Karpas-422 (cell line): ENCODE measurements at regions not wholly inside any gene's neighbourhood (a gene's known extent, or its start where the extent isn't known, plus 50 kb on each side); places are given as distances from the start of the nearest gene placed in this dataset.

Experiments used
- DNase-seq: peaks from one replicate; pipeline ENCODE4 v3.0.0-alpha.2; 2015
- H2AFZ ChIP-seq: fragments of 200-600 bp; sonication (generic); 2 replicates; pipeline ENCODE4 v1.6.1; 2014; ENCODE audit warnings: antibody characterized with exemption, low read length, mixed read lengths
- H3K27ac ChIP-seq: fragments of 200-600 bp; sonication (generic); 2 replicates; pipeline ENCODE4 v1.5.1; 2014; ENCODE audit warnings: mild to moderate bottlenecking, low read length, moderate library complexity
- H3K27me3 ChIP-seq: fragments of 200-600 bp; sonication (generic); 2 replicates; pipeline ENCODE4 v1.6.1; 2014; ENCODE audit warnings: low read length, mixed read lengths
- H3K36me3 ChIP-seq: fragments of 200-600 bp; sonication (generic); 2 replicates; pipeline ENCODE4 v1.6.1; 2014; ENCODE audit warnings: low read length, mixed read lengths; ENCODE audit not compliant: insufficient read depth
- H3K4me1 ChIP-seq: fragments of 200-600 bp; sonication (generic); 2 replicates; pipeline ENCODE4 v1.6.1; 2014; ENCODE audit warnings: mild to moderate bottlenecking, low read length, mixed read lengths
- H3K4me2 ChIP-seq: fragments of 200-600 bp; sonication (generic); 2 replicates; pipeline ENCODE4 v1.6.1; 2014; ENCODE audit warnings: low read length, low read depth, mild to moderate bottlenecking; ENCODE audit not compliant: poor library complexity, severe bottlenecking
- H3K4me3 ChIP-seq: fragments of 200-600 bp; sonication (generic); 2 replicates; pipeline ENCODE4 v1.5.1; 2014; ENCODE audit warnings: mild to moderate bottlenecking, antibody characterized with exemption, low read length, mixed read lengths
- H3K79me2 ChIP-seq: fragments of 200-600 bp; sonication (generic); 2 replicates; pipeline ENCODE4 v1.6.1; 2014; ENCODE audit warnings: mild to moderate bottlenecking, low read length, mixed read lengths
- H3K9ac ChIP-seq: fragments of 200-600 bp; sonication (generic); 2 replicates; pipeline ENCODE4 v1.6.0; 2014; ENCODE audit warnings: low read length
- H3K9me2 ChIP-seq: fragments of 200-600 bp; sonication (generic), shearing (Covaris generic); replicated peaks from 2 replicates; pipeline ENCODE4 v1.6.0; 2014; ENCODE audit warnings: mild to moderate bottlenecking, low read length, moderate library complexity; ENCODE audit not compliant: insufficient read depth
- H3K9me3 ChIP-seq: fragments of 300-700, 200-600 bp; sonication (generic); 2 replicates; pipeline ENCODE4 v1.6.1; 2014; ENCODE audit warnings: low read length, mixed read lengths
- H4K20me1 ChIP-seq: fragments of 200-600 bp; sonication (generic); 2 replicates; pipeline ENCODE4 v1.6.1; 2014; ENCODE audit warnings: mild to moderate bottlenecking, antibody characterized with exemption, low read length, low read depth; ENCODE audit not compliant: insufficient read depth

DNA sequence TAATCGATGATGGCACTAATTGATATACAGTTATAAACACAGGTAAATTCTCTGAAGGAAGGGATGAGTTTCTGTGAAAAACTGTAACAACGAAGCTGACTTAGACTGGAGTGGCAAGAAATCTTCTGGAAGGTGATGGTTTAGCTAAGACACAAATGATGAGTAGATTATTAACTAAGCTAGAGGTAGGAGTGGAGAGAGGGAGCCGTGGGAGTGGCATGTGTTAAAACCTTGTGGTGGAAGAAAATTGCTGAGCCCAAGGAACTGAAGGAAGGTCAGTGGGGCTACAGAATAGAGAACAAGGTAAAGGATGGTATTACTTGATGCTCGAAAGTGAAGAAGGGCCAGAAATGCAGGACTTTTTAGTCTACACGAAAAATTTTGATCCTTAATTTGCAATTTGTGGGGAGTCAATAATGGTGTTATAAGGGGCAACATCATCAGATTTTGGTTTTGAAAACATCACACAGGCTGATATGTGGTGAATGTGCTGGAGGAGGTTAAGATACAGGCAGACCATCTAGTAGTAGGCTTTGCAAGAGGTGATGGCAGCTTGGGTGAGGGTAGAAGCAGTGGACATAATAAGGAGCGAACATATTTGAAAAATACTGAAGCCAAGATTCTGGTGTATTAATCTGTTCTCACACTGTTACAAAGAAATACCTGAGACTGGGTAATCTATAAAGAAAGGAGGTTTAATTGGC, 93.8 kb downstream of the S1PR1 start:
- no peak overlapping the region for H3K27ac ChIP-seq
- no peaks in the 10 kb centered on the region for H3K36me3 ChIP-seq
- H3K4me1 ChIP-seq = peaks cover 5% of the 10 kb centered on the region; the same call in 1 of the 2 replicates
- H3K9ac ChIP-seq = no peak overlapping the region
- H3K9me2 ChIP-seq = no peaks in the 10 kb centered on the region
- H4K20me1 ChIP-seq = no peaks in the 10 kb centered on the region
- H3K27me3 ChIP-seq = no peaks in the 10 kb centered on the region
- H2AFZ ChIP-seq = no peak overlapping the region
- no peaks in the 10 kb centered on the region for H3K9me3 ChIP-seq
- no peak overlapping the region for H3K4me2 ChIP-seq
- DNase-seq = no peak
- no peaks in the 10 kb centered on the region for H3K79me2 ChIP-seq
- no peak overlapping the region for H3K4me3 ChIP-seq

GRCh38 chr1:101331794-101332193, 95.0 kb downstream of the S1PR1 start:
- H3K4me2 ChIP-seq = no peak overlapping the region
- H3K27ac ChIP-seq = no peak overlapping the region
- H3K36me3 ChIP-seq = no peaks in the 10 kb centered on the region
- no peak for DNase-seq
- no peaks in the 10 kb centered on the region for H4K20me1 ChIP-seq
- H3K27me3 ChIP-seq = no peaks in the 10 kb centered on the region
- no peak overlapping the region for H2AFZ ChIP-seq
- no peaks in the 10 kb centered on the region for H3K9me3 ChIP-seq
- peaks cover 5% of the 10 kb centered on the region; the same call in 1 of the 2 replicates for H3K4me1 ChIP-seq
- no peaks in the 10 kb centered on the region for H3K79me2 ChIP-seq
- no peak overlapping the region for H3K4me3 ChIP-seq
- no peak overlapping the region for H3K9ac ChIP-seq
- no peaks in the 10 kb centered on the region for H3K9me2 ChIP-seq

GRCh38 chr1:101332633-101333032, 95.8 kb downstream of the S1PR1 start:
- Histone ChIP-seq H3K9me2 (no peaks in the 10 kb centered on the region), H3K9ac (no peak overlapping the region), H2AFZ (no peak overlapping the region), H3K4me3 (no peak overlapping the region), H3K36me3 (no peaks in the 10 kb centered on the region), H3K27me3 (no peaks in the 10 kb centered on the region), H3K9me3 (no peaks in the 10 kb centered on the region), H4K20me1 (no peaks in the 10 kb centered on the region), H3K4me2 (no peak overlapping the region), H3K27ac (no peak overlapping the region), H3K4me1 (peaks cover 5% of the 10 kb centered on the region; the same call in 1 of the 2 replicates), H3K79me2 (no peaks in the 10 kb centered on the region)
- DNase-seq = no peak

GRCh38 chr1:101333186-101333585, 96.4 kb downstream of the S1PR1 start:
- H3K4me2 ChIP-seq = no peak overlapping the region

GRCh38 chr1:101337968-101338367, 101.1 kb downstream of the S1PR1 start:
- no peak overlapping the region for H3K27ac ChIP-seq
- no peaks in the 10 kb centered on the region for H3K27me3 ChIP-seq
- no peaks in the 10 kb centered on the region for H3K9me3 ChIP-seq
- DNase-seq = no peak
- no peaks in the 10 kb centered on the region for H4K20me1 ChIP-seq
- no peak overlapping the region for H2AFZ ChIP-seq
- H3K9me2 ChIP-seq = no peaks in the 10 kb centered on the region
- no peaks in the 10 kb centered on the region for H3K36me3 ChIP-seq
- H3K79me2 ChIP-seq = no peaks in the 10 kb centered on the region
- no peak overlapping the region for H3K4me3 ChIP-seq
- no peak overlapping the region for H3K9ac ChIP-seq
- no peak overlapping the region for H3K4me2 ChIP-seq
- peaks cover 5% of the 10 kb centered on the region; the same call in 1 of the 2 replicates for H3K4me1 ChIP-seq

More at GRCh38 chr1:101333186-101333585, 96.4 kb downstream of the S1PR1 start:
- Histone ChIP-seq H2AFZ (no peak overlapping the region), H3K4me3 (no peak overlapping the region), H3K9ac (no peak overlapping the region), H3K4me1 (peaks cover 5% of the 10 kb centered on the region; the same call in 1 of the 2 replicates), H3K27me3 (no peaks in the 10 kb centered on the region), H3K27ac (no peak overlapping the region), H3K79me2 (no peaks in the 10 kb centered on the region), H3K36me3 (no peaks in the 10 kb centered on the region), H3K9me3 (no peaks in the 10 kb centered on the region), H4K20me1 (no peaks in the 10 kb centered on the region), H3K9me2 (no peaks in the 10 kb centered on the region)
- no peak for DNase-seq

DNA sequence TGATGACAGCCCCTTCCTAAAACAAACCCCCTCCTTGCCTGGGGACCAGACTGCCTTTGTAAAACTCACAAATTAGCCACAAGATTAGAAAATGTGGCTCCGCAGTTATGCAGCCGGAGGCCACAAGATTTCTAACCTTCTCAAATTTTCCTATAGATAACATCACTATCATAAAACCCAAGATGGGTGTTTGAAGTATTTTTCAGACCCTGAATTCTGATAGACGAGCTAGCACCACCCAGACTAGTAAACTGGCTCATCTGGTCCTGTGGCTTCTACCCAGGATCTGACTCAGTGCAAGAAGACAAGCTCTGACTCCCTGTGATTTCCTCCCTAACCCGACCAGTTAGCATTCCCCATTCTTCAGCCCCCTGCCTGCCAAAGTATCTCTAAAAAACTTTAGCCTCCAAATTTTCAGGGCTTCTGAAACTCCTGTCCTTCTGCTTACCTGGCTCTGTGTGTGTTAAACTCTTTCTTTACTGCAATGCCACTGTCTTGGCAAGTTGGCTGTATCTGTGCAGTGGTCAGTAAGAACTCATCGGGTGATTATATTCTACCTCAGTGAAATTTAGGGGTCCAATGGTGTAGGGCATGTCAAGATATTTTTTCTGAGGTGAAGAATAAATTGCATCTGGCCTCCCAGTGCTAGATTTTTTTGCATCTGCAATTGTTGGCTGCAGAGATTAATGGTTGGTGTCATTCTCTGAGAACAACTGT, 102.1 kb downstream of the S1PR1 start:
- Histone ChIP-seq H3K4me2 (no peak overlapping the region), H3K27ac (no peak overlapping the region), H3K4me1 (peaks cover 5% of the 10 kb centered on the region; the same call in 1 of the 2 replicates), H3K9ac (no peak overlapping the region), H2AFZ (no peak overlapping the region), H3K79me2 (no peaks in the 10 kb centered on the region), H4K20me1 (no peaks in the 10 kb centered on the region), H3K27me3 (no peaks in the 10 kb centered on the region), H3K9me3 (no peaks in the 10 kb centered on the region), H3K9me2 (no peaks in the 10 kb centered on the region), H3K4me3 (no peak overlapping the region), H3K36me3 (no peaks in the 10 kb centered on the region)
- DNase-seq = no peak

DNA sequence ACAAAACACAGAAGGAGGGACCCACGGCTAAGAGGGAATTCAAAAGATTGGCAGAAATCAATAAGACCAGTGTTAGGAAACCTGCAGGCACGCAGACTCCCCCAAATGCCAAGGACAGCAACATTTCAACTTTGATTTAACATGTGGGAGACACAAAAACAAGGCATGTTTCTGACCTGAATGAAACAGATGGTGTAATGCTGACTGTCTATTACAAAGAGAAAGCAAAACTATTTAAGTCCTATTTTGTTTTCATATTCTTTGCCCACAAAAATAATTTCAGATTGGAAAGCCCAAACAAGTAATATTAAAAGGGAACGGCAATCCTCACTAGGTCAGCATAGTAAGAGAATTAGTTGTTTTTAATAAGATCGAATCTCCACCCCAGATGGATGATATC, 107.9 kb downstream of the S1PR1 start:
- H3K27ac ChIP-seq = no peak overlapping the region
- no peaks in the 10 kb centered on the region for H4K20me1 ChIP-seq
- H3K36me3 ChIP-seq = no peaks in the 10 kb centered on the region
- no peaks in the 10 kb centered on the region for H3K79me2 ChIP-seq
- H3K9me2 ChIP-seq = no peaks in the 10 kb centered on the region
- peaks cover 8% of the 10 kb centered on the region for H3K4me1 ChIP-seq
- no peaks in the 10 kb centered on the region for H3K27me3 ChIP-seq
- H3K9ac ChIP-seq = no peak overlapping the region
- H3K9me3 ChIP-seq = no peaks in the 10 kb centered on the region
- H3K4me3 ChIP-seq = no peak overlapping the region
- peak overlapping the region; percentile 80 for H2AFZ ChIP-seq
- DNase-seq = no peak
- peak overlapping the region; percentile 28 for H3K4me2 ChIP-seq

GRCh38 chr1:101346419-101346818, 109.6 kb downstream of the S1PR1 start:
- DNase-seq = no peak
- H2AFZ ChIP-seq = no peak overlapping the region
- no peaks in the 10 kb centered on the region for H3K27me3 ChIP-seq
- H3K79me2 ChIP-seq = no peaks in the 10 kb centered on the region
- no peaks in the 10 kb centered on the region for H3K36me3 ChIP-seq
- H3K9ac ChIP-seq = no peak overlapping the region
- H4K20me1 ChIP-seq = no peaks in the 10 kb centered on the region
- peak overlapping the region; percentile 7 for H3K4me2 ChIP-seq
- H3K27ac ChIP-seq = no peak overlapping the region
- H3K9me3 ChIP-seq = no peaks in the 10 kb centered on the region
- no peak overlapping the region for H3K4me3 ChIP-seq
- no peaks in the 10 kb centered on the region for H3K9me2 ChIP-seq
- H3K4me1 ChIP-seq = peaks cover 11% of the 10 kb centered on the region
